CD4-positive, alpha-beta T cell (primary cell): ENCODE measurements at regions not wholly inside any gene's neighbourhood (a gene's known extent, or its start where the extent isn't known, plus 50 kb on each side); places are given as distances from the start of the nearest gene placed in this dataset.

Experiments
- ATAC-seq: fragments of 200-7000 bp; cut with Tn5 transposase; one replicate; pipeline ENCODE4 v1.10.0; 2022; ENCODE audit warnings: mild to moderate bottlenecking; ENCODE audit not compliant: poor library complexity
- CTCF ChIA-PET: fragments of 350-600 bp; sonication (Branson Sonifier 250); formaldehyde crosslinking; loops from one replicate; lab custom pipeline; 2021; ENCODE audit warnings: antibody characterized with exemption, inconsistent platforms; lab: Charles Lee
- POLR2A ChIA-PET: fragments of 350-600 bp; sonication (Branson Sonifier 250); formaldehyde crosslinking; loops from one replicate; lab custom pipeline; 2021; ENCODE audit warnings: antibody characterized with exemption, inconsistent platforms; lab: Charles Lee
- DNase-seq, 14 experiments: peaks; one replicate each; pipeline ENCODE4 v3.0.0-alpha.2; 2013 to 2020; ENCODE audit warnings: mixed read lengths in 2 of 14
- H3K27ac ChIP-seq, 2 donors: one replicate each; pipeline versions ENCODE4 v1.5.1 to v1.7.0; 2013; ENCODE audit warnings: low read length in 2 of 2, low read depth in 1 of 2, mild to moderate bottlenecking in 1 of 2
- H3K27me3 ChIP-seq, 2 experiments: 1 replicate in 1 of 2; 2 replicates in 1 of 2; pipeline versions ENCODE4 v1.6.1 to v1.7.0; 2013; ENCODE audit warnings: low read length in 2 of 2, control low read depth in 1 of 2, mild to moderate bottlenecking in 1 of 2, moderate library complexity in 1 of 2; ENCODE audit not compliant: insufficient read depth in 2 of 2, control insufficient read depth in 1 of 2
- H3K36me3 ChIP-seq: one replicate; pipeline ENCODE4 v1.6.1; 2013; ENCODE audit warnings: low read length, control low read depth; ENCODE audit not compliant: insufficient read depth
- H3K4me1 ChIP-seq: one replicate; pipeline ENCODE4 v1.6.1; 2013; ENCODE audit warnings: low read length, control low read depth; ENCODE audit not compliant: insufficient read depth
- H3K4me3 ChIP-seq: one replicate; pipeline ENCODE4 v1.5.1; 2013; ENCODE audit warnings: mild to moderate bottlenecking, low read length, moderate library complexity
- H3K9me3 ChIP-seq, 2 experiments: 1 replicate in 1 of 2; 2 replicates in 1 of 2; pipeline versions ENCODE4 v1.6.1 to v1.7.0; 2013; ENCODE audit warnings: low read length in 2 of 2, mild to moderate bottlenecking in 2 of 2, control low read depth in 1 of 2, moderate library complexity in 1 of 2; ENCODE audit not compliant: control insufficient read depth in 1 of 2, insufficient read depth in 1 of 2
- H3K27ac Mint-ChIP-seq: one replicate; pipeline ENCODE4 v1.8.0; 2020; ENCODE audit warnings: mixed read lengths
- H3K27me3 Mint-ChIP-seq: one replicate; pipeline ENCODE4 v1.8.0; 2021; ENCODE audit warnings: mixed read lengths
- H3K36me3 Mint-ChIP-seq: one replicate; pipeline ENCODE4 v1.8.0; 2021; ENCODE audit warnings: low read depth, mixed read lengths
- H3K4me1 Mint-ChIP-seq: one replicate; pipeline ENCODE4 v1.8.0; 2021; ENCODE audit warnings: low read depth, mixed read lengths
- H3K4me3 Mint-ChIP-seq: one replicate; pipeline ENCODE4 v1.8.0; 2020; ENCODE audit warnings: mild to moderate bottlenecking, mixed read lengths
- H3K9me3 Mint-ChIP-seq: one replicate; pipeline ENCODE4 v1.8.0; 2020; ENCODE audit warnings: mixed read lengths
- CTCF ChIP-seq: fragments of 200-600 bp; IDR thresholded peaks from one replicate; pipeline ENCODE4 v1.8.0; 2022; ENCODE audit warnings: antibody characterized with exemption, mild to moderate bottlenecking
- intact Hi-C, 2 experiments: fragments of 100-400 bp; cut with DNase I in 1 of 2; cut with micrococcal nuclease in 1 of 2; formaldehyde crosslinking; loops; one replicate each; pipeline versions ENCODE4 v1.15.1 to v1.9.0; 2023 to 2025; cut with DNase I, micrococcal nuclease

- Mint-ChIP-seq H3K4me3 (no peak overlapping the region), H3K27me3 (no peaks in the 10 kb centered on the region), H3K36me3 (no peaks in the 10 kb centered on the region), H3K27ac (no peak overlapping the region), H3K9me3 (no peaks in the 10 kb centered on the region), H3K4me1 (no peaks in the 10 kb centered on the region)
- Histone ChIP-seq H3K27ac (no peak overlapping the region), H3K36me3 (no peaks in the 10 kb centered on the region), H3K27me3 (no peaks in the 10 kb centered on the region), H3K4me1 (no peaks in the 10 kb centered on the region), H3K9me3 (peaks cover 0 to 16% of the 10 kb centered on the region in 2 experiments), H3K4me3 (no peak overlapping the region)
- ChIA-PET CTCF (no interaction called here), POLR2A (no interaction called here)
- no peak for TF ChIP-seq CTCF
- intact Hi-C loops, result no loop called here
- no peak for ATAC-seq
- no peak for DNase-seq
These were observed 610.7 kb upstream of the TMEM132C start for GRCh38 chr12:127656266-127656665.

GRCh38 chr12:127657036-127657435 lies 609.9 kb upstream of the TMEM132C start:
- no peaks in the 10 kb centered on the region for H3K27me3 Mint-ChIP-seq
- no peaks in the 10 kb centered on the region for H3K4me1 Mint-ChIP-seq
- no peak overlapping the region for H3K4me3 ChIP-seq
- H3K9me3 Mint-ChIP-seq, result no peaks in the 10 kb centered on the region
- no peak for ATAC-seq
- no peaks in the 10 kb centered on the region for H3K4me1 ChIP-seq
- no peak for TF ChIP-seq CTCF
- H3K36me3 ChIP-seq, result no peaks in the 10 kb centered on the region
- H3K9me3 ChIP-seq, result peaks cover 0 to 16% of the 10 kb centered on the region in 2 experiments
- intact Hi-C loops, result no loop called here
- POLR2A ChIA-PET, result no interaction called here
- no peak overlapping the region for H3K27ac ChIP-seq
- H3K36me3 Mint-ChIP-seq, result no peaks in the 10 kb centered on the region
- DNase-seq, result no peak
- H3K4me3 Mint-ChIP-seq, result no peak overlapping the region
- no peak overlapping the region for H3K27ac Mint-ChIP-seq
- no peaks in the 10 kb centered on the region for H3K27me3 ChIP-seq
- CTCF ChIA-PET, result no interaction called here

- CTCF ChIA-PET, result no interaction called here
- H3K4me1 Mint-ChIP-seq, result no peaks in the 10 kb centered on the region
- no peak overlapping the region for H3K4me3 ChIP-seq
These were observed 606.0 kb upstream of the TMEM132C start for GRCh38 chr12:127660961-127661360.

More at GRCh38 chr12:127660961-127661360, 606.0 kb upstream of the TMEM132C start:
- no peaks in the 10 kb centered on the region for H3K36me3 ChIP-seq
- ATAC-seq, result no peak
- H3K27ac Mint-ChIP-seq, result no peak overlapping the region
- no peak overlapping the region for H3K27ac ChIP-seq
- intact Hi-C loops, result no loop called here
- POLR2A ChIA-PET, result no interaction called here
- H3K36me3 Mint-ChIP-seq, result no peaks in the 10 kb centered on the region
- H3K27me3 ChIP-seq, result no peaks in the 10 kb centered on the region
- H3K9me3 Mint-ChIP-seq, result no peaks in the 10 kb centered on the region
- no peaks in the 10 kb centered on the region for H3K27me3 Mint-ChIP-seq
- no peak overlapping the region for H3K4me3 Mint-ChIP-seq
- H3K9me3 ChIP-seq, result peaks cover 0 to 8% of the 10 kb centered on the region in 2 experiments
- no peak for TF ChIP-seq CTCF
- no peak for DNase-seq
- no peaks in the 10 kb centered on the region for H3K4me1 ChIP-seq
